A673 (cell line): ENCODE measurements at regions not wholly inside any gene's neighbourhood (a gene's known extent, or its start where the extent isn't known, plus 50 kb on each side); places are given as distances from the start of the nearest gene placed in this dataset.

Experiments used
- EZH2 ChIP-seq: fragments of 200-600 bp; sonication (generic); IDR thresholded peaks from 2 replicates; pipeline ENCODE4 v1.6.1; 2017; ENCODE audit warnings: borderline replicate concordance, low read depth, mild to moderate bottlenecking, mixed read lengths, antibody characterized with exemption, low read length; ENCODE audit not compliant: poor library complexity, severe bottlenecking
- TF ChIP-seq, protein P1 (sequence below): fragments of 300-800, 200-600 bp; sonication (generic); conservative IDR thresholded peaks from 2 replicates; pipeline ENCODE4 v1.5.1; 2017; ENCODE audit warnings: low read depth, mild to moderate bottlenecking, antibody characterized with exemption, low read length, moderate library complexity, mixed read lengths

GRCh38 chr6:105763866-105764265 lies 322.3 kb upstream of the PRDM1 start:
- TF ChIP-seq, protein P1, sequence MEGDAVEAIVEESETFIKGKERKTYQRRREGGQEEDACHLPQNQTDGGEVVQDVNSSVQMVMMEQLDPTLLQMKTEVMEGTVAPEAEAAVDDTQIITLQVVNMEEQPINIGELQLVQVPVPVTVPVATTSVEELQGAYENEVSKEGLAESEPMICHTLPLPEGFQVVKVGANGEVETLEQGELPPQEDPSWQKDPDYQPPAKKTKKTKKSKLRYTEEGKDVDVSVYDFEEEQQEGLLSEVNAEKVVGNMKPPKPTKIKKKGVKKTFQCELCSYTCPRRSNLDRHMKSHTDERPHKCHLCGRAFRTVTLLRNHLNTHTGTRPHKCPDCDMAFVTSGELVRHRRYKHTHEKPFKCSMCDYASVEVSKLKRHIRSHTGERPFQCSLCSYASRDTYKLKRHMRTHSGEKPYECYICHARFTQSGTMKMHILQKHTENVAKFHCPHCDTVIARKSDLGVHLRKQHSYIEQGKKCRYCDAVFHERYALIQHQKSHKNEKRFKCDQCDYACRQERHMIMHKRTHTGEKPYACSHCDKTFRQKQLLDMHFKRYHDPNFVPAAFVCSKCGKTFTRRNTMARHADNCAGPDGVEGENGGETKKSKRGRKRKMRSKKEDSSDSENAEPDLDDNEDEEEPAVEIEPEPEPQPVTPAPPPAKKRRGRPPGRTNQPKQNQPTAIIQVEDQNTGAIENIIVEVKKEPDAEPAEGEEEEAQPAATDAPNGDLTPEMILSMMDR = no peak
- TF ChIP-seq EZH2 = no peak
